HL-60 (cell line): ENCODE measurements at regions not wholly inside any gene's neighbourhood (a gene's known extent, or its start where the extent isn't known, plus 50 kb on each side); places are given as distances from the start of the nearest gene placed in this dataset.

Experiments
- DNase-seq, 2 experiments: peaks; one replicate each; pipeline ENCODE4 v3.0.0-alpha.2; 2010 to 2020; ENCODE audit warnings: low read depth in 1 of 2, low spot score in 1 of 2
- H3K27ac ChIP-seq: fragments of 250-450 bp; sonication (Bioruptor Pico); replicated peaks from 2 replicates; pipeline ENCODE4 v1.5.1; 2020; ENCODE audit warnings: mild to moderate bottlenecking, moderate library complexity
- H3K27me3 ChIP-seq: fragments of 250-450 bp; sonication (Bioruptor Pico); 2 replicates; pipeline ENCODE4 v1.5.1; 2021; ENCODE audit warnings: mild to moderate bottlenecking, moderate library complexity; ENCODE audit not compliant: insufficient read depth, poor library complexity, severe bottlenecking
- H3K4me3 ChIP-seq: replicated peaks from 2 replicates; pipeline ENCODE4 v1.5.1; 2011; ENCODE audit warnings: mild to moderate bottlenecking, control low read depth, low read length; ENCODE audit not compliant: insufficient read depth
- CTCF ChIP-seq: IDR thresholded peaks from one replicate; pipeline ENCODE4 v1.5.1; 2011; ENCODE audit warnings: low read length, control low read depth, inconsistent platforms; ENCODE audit not compliant: insufficient read depth
- GABPA ChIP-seq: IDR thresholded peaks from 2 replicates; pipeline ENCODE4 v1.6.1; 2012; ENCODE audit warnings: low read depth
- POLR2AphosphoS5 ChIP-seq: IDR thresholded peaks from 2 replicates; pipeline ENCODE4 v1.6.1; 2012; ENCODE audit warnings: low read depth
- REST ChIP-seq: IDR thresholded peaks from 2 replicates; pipeline ENCODE4 v1.6.1; 2012; ENCODE audit warnings: low read depth; ENCODE audit not compliant: insufficient replicate concordance
- SPI1 ChIP-seq: IDR thresholded peaks from 2 replicates; pipeline ENCODE4 v1.6.1; 2012; ENCODE audit warnings: low read depth, mild to moderate bottlenecking, borderline replicate concordance

- DNase-seq, result no peak
- Histone ChIP-seq H3K4me3 (no peak overlapping the region), H3K27me3 (peaks cover 6% of the 10 kb centered on the region), H3K27ac (no peak overlapping the region)
- TF ChIP-seq REST (no peak), SPI1 (no peak), CTCF (no peak), POLR2AphosphoS5 (no peak), GABPA (no peak)
Measured at GRCh38 chr18:45403341-45404049, 211.8 kb upstream of the SLC14A2 start.

GRCh38 chr18:45408218-45408617 lies 207.1 kb upstream of the SLC14A2 start:
- no peak overlapping the region for H3K4me3 ChIP-seq
- no peak for DNase-seq
- H3K27me3 ChIP-seq, result peaks cover 13% of the 10 kb centered on the region
- H3K27ac ChIP-seq, result no peak overlapping the region
- no peak for TF ChIP-seq SPI1
- no peak for TF ChIP-seq POLR2AphosphoS5

- TF ChIP-seq GABPA, result no peak
- Histone ChIP-seq H3K27ac (no peak overlapping the region), H3K4me3 (no peak overlapping the region), H3K27me3 (peaks cover 13% of the 10 kb centered on the region)
- DNase-seq, result no peak
Measured at GRCh38 chr18:45409971-45410370, 205.3 kb upstream of the SLC14A2 start.

GRCh38 chr18:45412577-45412976 lies 202.7 kb upstream of the SLC14A2 start:
- H3K27ac ChIP-seq, result no peak overlapping the region
- H3K4me3 ChIP-seq, result no peak overlapping the region
- TF ChIP-seq SPI1 (no peak), POLR2AphosphoS5 (no peak), CTCF (no peak), REST (no peak), GABPA (no peak)
- DNase-seq, result no peak
- peaks cover 8% of the 10 kb centered on the region for H3K27me3 ChIP-seq
